ENCODE measurements at regions not wholly inside any gene's neighbourhood (a gene's known extent, or its start where the extent isn't known, plus 50 kb on each side); places are given as distances from the start of the nearest gene placed in this dataset.
"Not testable (repeated sequence)": the region's sequence is repeated elsewhere in the genome, so short reads cannot be mapped to it uniquely, and the experiment has no call there.

GRCh38 chr7:89773611-89774010 lies 380.7 kb upstream of the STEAP1 start:
- DNase-seq: no peak

GRCh38 chr7:89775459-89775858 lies 378.8 kb upstream of the STEAP1 start:
- DNase-seq: no peak

- no peak for DNase-seq
Measured at GRCh38 chr7:89776980-89777379, 377.3 kb upstream of the STEAP1 start.

- no peak for DNase-seq
Measured at GRCh38 chr7:89777499-89777898, 376.8 kb upstream of the STEAP1 start.

GRCh38 chr7:89780291-89780690 lies 374.0 kb upstream of the STEAP1 start:
- DNase-seq: no peak

GRCh38 chr7:89796481-89796880 lies 357.8 kb upstream of the STEAP1 start:
- DNase-seq: no peak

GRCh38 chr7:89797965-89798598 lies 356.2 kb upstream of the STEAP1 start:
- no peak for DNase-seq

GRCh38 chr7:89798599-89798996 lies 355.7 kb upstream of the STEAP1 start:
- DNase-seq: no peak

- no peak for DNase-seq
Measured at GRCh38 chr7:89800761-89801160, 353.5 kb upstream of the STEAP1 start.

GRCh38 chr7:89809291-89809690 lies 345.0 kb upstream of the STEAP1 start:
- no peak for DNase-seq

- DNase-seq: no peak
Measured at GRCh38 chr7:89813081-89813480, 341.2 kb upstream of the STEAP1 start.

GRCh38 chr7:89826121-89826520 lies 328.1 kb upstream of the STEAP1 start:
- DNase-seq: no peak

- no peak for DNase-seq
Measured at GRCh38 chr7:89826557-89826956, 327.7 kb upstream of the STEAP1 start.

GRCh38 chr7:89837515-89837914 lies 316.8 kb upstream of the STEAP1 start:
- no peak for DNase-seq

- no peak for DNase-seq
Measured at GRCh38 chr7:89839329-89839728, 314.9 kb upstream of the STEAP1 start.

GRCh38 chr7:89845952-89846351 lies 308.3 kb upstream of the STEAP1 start:
- DNase-seq: no peak

GRCh38 chr7:89849052-89849451 lies 305.2 kb upstream of the STEAP1 start:
- no peak for DNase-seq

- not testable (repeated sequence) for DNase-seq
Measured at GRCh38 chr7:89857053-89857452, 297.2 kb upstream of the STEAP1 start.

GRCh38 chr7:89857767-89858166 lies 296.5 kb upstream of the STEAP1 start:
- DNase-seq: no peak

GRCh38 chr7:89887489-89887888 lies 266.8 kb upstream of the STEAP1 start:
- no peak for DNase-seq

- DNase-seq: no peak
Measured at GRCh38 chr7:89908736-89909135, 245.5 kb upstream of the STEAP1 start.

- no peak for DNase-seq
Measured at GRCh38 chr7:89914711-89915110, 239.6 kb upstream of the STEAP1 start.

GRCh38 chr7:89926194-89926593 lies 228.1 kb upstream of the STEAP1 start:
- no peak for DNase-seq

- DNase-seq: no peak
Measured at GRCh38 chr7:89926701-89927100, 227.6 kb upstream of the STEAP1 start.

GRCh38 chr7:89927762-89928161 lies 226.5 kb upstream of the STEAP1 start:
- DNase-seq: no peak

- no peak for DNase-seq
Measured at GRCh38 chr7:89928451-89928850, 225.8 kb upstream of the STEAP1 start.
